ENCODE measurements at regions not wholly inside any gene's neighbourhood (a gene's known extent, or its start where the extent isn't known, plus 50 kb on each side); places are given as distances from the start of the nearest gene placed in this dataset.

DNA sequence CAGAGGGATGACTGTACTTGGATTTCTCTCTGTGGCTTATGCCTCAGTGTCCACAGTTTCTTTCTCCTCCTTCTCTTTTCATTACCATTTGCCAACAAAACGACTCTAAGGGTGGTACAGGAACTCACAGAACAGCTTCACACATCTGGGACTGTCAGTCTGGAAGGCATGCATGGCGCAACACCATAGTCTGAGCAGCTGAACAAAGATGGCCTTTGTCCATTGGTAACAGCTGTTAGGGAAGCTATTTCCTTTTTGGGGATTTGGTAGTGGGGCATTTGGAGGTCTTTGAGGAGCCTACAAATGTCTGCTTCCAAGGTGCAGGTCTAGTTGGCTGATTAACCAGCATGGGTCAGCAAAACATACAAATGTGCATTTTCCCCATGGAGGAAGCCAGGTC lies 81.4 kb upstream of the PCDH8 start:
- TF ChIP-seq, protein P1, sequence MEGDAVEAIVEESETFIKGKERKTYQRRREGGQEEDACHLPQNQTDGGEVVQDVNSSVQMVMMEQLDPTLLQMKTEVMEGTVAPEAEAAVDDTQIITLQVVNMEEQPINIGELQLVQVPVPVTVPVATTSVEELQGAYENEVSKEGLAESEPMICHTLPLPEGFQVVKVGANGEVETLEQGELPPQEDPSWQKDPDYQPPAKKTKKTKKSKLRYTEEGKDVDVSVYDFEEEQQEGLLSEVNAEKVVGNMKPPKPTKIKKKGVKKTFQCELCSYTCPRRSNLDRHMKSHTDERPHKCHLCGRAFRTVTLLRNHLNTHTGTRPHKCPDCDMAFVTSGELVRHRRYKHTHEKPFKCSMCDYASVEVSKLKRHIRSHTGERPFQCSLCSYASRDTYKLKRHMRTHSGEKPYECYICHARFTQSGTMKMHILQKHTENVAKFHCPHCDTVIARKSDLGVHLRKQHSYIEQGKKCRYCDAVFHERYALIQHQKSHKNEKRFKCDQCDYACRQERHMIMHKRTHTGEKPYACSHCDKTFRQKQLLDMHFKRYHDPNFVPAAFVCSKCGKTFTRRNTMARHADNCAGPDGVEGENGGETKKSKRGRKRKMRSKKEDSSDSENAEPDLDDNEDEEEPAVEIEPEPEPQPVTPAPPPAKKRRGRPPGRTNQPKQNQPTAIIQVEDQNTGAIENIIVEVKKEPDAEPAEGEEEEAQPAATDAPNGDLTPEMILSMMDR (conservative IDR thresholded peaks at IDR 0.05 in 1 of 2, IDR thresholded peaks at IDR 0.05 in 1 of 2; ENCODE audit: extremely low read depth in 1 of 2, insufficient read depth in 1 of 2, low read depth in 1 of 2, low read length in 2 of 2), result no peak
- no peak for TF ChIP-seq EZH2 (IDR thresholded peaks at IDR 0.05; ENCODE audit: borderline replicate concordance, low read length)
